Colon (tissue), 2 donors: ENCODE measurements at regions not wholly inside any gene's neighbourhood (a gene's known extent, or its start where the extent isn't known, plus 50 kb on each side); places are given as distances from the start of the nearest gene placed in this dataset.
A peak's percentile ranks its signal among the peaks of the same experiment; 100 is the strongest.
"Not testable (repeated sequence)": the region's sequence is repeated elsewhere in the genome, so short reads cannot be mapped to it uniquely, and the experiment has no call there.

Experiments used
- FAIRE-seq: peaks from 2 replicates; lab custom pipeline; 2012; peaks lifted over from hg19 to GRCh38; lab: Jason Lieb, UNC
- donor health status: control.
- donor health status: control.

DNA sequence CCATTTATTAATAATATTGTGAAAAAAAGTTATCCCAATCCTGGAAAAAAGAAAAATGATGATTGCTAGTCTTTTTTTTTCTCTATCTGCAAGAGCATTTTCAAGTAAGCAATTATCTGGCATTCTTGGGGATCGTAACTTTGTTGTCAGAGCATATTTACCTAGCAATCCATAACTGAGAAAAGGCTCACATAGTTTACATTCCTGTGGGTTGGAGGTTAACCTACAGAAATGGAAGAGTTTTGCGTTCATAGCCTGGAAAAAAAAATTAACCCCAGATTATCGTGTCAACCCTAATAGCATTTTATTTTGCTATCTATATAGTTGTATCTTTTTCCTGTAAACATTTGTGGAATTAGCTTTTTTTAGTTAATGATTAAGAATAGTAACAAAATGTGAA is 292.3 kb downstream of the DAD1 start:
- FAIRE-seq = no peak

DNA sequence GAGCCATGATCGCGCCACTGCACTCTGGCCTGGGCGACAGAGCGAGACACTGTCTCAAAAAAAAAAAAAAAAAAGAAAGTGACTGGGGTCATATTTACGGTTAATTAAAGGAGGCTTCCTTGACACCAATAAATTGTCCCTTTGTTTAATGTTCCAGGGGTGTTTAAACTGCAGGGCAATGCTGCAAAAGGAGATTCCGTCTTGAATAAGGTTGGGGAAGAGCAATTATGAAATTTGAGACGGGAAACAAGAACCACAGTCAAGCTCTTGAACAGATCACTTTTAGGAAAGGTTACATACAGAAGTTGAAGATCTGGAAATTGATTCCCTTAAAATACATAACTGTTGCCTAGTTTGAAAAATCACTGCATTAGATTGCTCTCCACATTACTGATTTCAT is 292.9 kb downstream of the DAD1 start:
- no peak for FAIRE-seq

DNA sequence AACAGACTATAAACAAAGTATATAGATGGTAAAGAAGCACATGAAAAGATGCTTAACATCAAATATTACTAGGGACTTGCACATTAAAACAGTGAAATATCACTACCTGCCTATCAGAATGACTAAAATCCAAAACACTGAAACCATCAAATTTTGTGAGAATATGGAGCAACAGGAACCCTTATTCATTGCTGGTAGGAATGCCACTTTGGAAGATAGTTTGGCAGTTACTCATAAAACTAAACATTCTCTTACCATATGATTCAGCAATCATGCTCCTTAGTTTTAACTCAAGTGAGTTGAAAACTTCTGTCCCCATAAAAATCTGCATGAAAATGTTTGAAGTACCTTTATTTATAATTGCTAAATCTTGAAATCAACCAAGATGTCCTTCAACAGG is 297.6 kb downstream of the DAD1 start:
- no peak for FAIRE-seq

DNA sequence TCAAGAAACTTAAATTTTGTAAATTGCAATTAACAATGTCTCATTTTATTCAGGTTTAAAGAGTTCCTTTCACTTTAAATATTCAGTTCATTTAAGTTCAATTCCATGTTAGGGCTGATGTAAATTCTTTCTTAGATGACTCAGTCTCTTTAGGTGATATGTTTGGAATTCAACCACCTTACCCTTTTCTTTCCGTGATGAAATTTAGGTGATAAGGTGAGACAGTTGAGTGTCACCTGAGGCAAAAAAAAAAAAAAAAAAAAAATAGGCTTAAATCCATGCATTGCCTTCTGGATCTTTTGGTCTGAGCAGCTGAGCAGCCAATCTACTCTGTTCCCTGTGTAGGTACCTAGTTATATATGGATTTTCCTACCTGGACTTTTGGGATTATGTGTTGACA is 299.5 kb downstream of the DAD1 start:
- FAIRE-seq = no peak

DNA sequence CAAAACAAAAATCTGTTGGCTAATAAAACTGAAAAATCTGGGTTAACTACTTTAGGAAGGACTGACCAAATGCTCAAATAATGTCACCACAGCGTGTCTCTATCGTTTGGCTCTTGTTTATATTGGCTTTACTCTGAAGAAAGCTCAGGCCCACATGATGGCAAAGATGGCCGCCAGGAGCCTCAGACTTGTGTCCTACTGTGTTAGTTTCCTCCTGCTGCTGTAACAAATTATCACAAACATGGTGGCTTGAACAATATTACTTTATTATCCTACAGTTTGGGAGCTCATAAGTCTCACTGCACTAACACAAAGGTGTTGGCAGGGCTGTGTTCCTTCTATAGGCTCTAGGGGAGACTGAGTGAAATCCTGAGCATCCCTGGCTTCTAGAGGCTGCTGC is 303.0 kb downstream of the DAD1 start:
- FAIRE-seq = no peak

DNA sequence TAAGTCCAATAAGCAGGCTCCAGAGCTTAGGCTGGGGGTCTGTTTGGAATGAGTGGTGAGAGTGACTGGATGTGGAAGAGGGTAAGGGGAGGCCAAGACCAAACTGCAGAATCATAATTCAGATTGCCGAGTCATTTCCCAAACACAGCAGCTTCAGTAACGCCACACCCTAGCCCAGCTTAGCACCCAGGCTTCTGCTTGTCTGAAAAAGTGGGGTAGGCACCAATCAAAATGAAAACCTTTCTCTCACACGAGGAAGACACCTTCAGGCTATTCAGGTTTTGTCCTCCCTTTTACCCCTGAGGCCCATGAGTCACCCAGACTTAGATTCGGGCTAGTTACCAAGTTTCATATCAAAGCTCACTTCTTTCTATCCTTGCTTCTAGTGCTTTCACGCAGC is 306.1 kb downstream of the DAD1 start:
- FAIRE-seq = no peak

DNA sequence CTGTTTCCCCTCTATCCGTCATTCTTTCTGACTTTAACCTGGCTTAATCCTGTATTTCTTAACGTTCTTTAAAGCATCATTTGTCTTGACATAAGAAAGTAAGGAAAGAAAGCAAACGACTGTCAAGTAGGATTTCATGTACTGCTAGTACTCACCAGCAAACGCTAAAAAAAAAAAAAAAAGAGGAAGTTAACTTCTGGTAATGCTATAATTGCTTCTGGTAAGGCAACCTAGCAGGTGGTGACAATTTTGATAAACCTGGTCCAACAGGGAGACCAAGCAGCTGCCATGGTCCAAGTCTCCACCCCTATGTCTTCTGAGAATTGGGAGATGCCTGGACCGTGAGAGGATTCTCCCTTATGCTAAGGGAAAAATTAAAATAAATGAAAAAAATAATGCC is 306.6 kb downstream of the DAD1 start:
- FAIRE-seq = no peak

DNA sequence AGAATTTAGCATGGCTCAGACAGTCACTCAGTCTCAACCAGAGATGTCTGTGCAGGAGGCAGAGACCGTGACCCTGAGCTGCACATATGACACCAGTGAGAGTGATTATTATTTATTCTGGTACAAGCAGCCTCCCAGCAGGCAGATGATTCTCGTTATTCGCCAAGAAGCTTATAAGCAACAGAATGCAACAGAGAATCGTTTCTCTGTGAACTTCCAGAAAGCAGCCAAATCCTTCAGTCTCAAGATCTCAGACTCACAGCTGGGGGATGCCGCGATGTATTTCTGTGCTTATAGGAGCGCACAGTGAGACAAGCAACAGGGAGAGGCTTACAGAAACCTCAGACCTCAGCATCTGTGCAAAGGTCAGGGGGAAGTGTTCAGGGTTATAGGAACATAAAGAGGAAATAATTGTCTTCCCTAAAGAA is 307.6 kb downstream of the DAD1 start:
- FAIRE-seq = not testable (repeated sequence)

DNA sequence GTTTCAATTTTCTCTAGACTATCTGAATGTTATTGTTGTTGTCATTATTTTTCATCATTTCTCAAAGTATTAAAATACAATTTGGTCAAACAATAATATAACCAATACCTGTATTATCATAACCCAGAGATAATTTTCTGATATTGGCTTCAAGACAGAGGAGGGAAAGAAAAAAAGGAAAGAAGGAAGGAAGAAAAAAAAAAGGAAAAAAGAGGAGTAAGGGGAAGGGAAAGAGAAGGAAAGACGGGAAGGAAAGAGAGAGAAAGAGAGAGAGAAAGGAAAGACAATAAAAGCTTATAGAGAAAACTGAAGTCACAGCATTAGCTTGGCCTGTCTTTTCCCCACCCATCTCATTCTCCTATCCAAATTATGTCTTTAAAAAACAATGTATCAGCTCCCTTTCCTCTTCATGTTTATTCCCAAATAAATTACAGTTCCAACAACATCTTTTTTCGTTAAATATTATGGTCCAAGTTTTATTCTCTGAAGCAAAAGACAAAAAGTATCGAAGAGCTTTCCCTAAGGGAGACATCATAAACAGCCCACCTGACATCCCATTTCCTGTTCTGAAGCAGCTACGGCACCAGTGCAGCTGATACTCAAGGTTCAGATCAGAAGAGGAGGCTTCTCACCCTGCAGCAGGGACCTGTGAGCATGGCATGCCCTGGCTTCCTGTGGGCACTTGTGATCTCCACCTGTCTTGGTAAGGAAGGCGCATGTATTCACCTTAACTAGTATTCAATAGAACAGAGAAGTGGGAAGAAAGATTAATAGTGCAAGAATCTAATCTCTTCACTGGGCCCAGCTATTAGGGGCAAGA is 308.3 kb downstream of the DAD1 start:
- peak; percentile 53 for FAIRE-seq

DNA sequence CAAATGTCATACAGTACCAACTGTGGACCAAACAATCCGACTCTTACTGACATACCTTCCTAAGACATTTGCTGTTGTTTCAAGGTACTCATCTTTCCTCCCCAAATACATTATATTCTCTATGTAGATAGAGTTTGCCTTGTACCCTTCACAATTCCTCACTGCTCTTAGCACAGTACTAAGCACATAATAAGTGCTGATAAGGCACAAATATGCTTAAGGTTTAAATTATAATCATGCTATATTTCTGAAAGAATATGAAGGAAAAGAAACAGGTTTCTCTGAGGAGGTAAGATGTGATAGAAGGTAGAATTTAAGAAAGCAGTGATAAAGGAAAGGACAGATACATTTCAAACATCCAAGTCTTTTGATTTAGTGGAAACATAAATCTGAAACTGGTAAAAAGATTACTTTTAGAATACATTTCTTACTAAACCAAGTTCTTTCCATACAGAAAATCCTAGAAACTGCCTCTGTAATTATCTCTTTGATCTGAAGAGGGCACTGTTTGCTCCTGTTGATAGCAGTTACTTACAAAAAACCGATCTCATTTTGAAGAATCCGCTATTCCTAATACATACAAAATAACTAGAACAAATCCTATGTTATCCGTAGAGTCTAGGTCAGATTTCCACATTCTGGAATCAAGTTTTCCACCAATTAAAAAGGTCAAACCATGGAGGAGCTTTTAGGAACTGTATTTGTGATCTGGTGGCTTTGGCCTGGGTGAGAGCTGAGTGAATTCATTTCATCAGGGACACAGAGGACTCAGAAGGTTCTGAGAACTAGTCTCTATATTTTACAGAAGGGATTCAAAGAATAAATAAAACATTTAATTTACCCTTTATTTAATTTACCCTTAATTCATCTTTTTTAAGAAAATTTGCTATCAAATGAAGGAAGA is 311.9 kb downstream of the DAD1 start:
- no peak for FAIRE-seq

DNA sequence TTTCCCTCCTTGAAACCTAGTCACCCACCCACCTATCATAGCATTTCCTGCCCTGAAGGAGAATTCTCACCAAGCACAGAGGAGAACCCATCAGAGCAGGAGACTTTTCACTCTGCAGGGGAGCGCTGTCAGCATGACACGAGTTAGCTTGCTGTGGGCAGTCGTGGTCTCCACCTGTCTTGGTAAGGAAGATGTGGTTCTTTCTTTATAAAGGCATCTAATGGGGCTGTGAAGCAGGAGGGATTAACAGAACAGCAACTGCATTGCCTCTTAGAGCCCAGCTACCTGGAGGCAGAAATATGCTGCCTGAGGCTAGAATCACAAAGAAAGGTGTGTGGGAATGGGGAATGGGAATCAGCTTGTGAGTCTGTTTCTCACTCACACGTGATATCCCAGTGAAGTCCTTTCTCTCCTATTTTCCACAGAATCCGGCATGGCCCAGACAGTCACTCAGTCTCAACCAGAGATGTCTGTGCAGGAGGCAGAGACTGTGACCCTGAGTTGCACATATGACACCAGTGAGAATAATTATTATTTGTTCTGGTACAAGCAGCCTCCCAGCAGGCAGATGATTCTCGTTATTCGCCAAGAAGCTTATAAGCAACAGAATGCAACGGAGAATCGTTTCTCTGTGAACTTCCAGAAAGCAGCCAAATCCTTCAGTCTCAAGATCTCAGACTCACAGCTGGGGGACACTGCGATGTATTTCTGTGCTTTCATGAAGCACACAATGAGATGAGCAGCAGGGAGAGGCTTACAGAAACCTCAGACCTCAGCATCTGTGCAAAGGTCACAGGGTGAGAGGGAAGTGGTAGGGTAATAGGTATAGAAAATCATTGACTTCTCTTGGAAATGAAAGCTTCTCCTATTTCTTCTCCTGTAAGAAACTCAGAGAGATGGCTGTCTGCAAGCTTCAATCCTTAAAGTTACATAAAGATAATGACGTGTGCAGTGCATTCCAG is 316.9 kb downstream of the DAD1 start:
- FAIRE-seq = no peak

DNA sequence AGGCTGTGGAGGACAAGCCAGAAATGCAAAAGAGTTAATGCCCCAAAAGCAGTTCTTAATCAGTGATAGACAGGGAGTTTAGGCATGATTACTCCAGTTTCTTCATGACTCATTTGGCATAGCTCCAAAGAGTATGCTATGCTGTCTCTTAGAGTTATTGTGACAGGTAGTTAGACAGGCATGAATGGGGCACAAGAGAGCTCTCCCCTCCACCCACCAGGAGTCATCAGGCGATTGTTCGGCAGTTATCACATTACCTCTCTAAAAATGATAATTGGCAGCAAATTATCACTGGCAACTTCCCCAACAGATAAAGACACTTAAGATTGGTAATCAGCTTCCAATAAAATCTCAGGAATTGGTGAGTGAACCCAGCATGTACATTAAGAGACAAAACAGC is 320.1 kb downstream of the DAD1 start:
- FAIRE-seq = no peak

DNA sequence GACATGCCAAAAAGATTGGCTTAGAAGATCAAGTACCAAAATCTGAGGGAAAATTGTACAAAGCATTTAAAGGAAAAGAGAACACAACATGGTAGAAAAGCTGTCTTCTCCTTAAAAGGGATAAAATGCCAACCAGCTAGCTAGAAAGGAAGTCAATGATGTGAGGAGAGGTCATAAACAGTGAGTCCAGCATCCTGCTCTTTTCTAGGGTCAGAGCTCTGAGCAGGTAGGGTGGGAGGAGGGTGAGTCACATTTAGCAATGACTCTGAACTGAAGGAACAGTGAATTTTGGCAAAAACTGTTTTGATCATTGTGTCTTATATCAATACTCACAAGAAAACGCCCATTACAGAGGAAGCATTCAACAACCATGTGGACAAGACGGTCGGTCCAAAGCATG is 322.3 kb downstream of the DAD1 start:
- no peak for FAIRE-seq

DNA sequence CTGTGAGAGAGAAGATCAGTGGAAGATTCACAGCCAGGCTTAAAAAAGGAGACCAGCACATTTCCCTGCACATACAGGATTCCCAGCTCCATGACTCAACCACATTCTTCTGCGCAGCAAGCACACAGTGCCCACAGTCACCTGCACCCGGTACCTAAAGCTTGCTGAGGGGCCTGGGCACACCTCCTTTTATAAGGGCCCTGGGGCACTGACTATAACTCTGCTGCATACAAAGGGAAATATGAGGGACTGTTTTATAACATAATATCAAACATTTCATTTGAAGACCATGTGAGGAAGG is 322.9 kb downstream of the DAD1 start:
- no peak for FAIRE-seq

DNA sequence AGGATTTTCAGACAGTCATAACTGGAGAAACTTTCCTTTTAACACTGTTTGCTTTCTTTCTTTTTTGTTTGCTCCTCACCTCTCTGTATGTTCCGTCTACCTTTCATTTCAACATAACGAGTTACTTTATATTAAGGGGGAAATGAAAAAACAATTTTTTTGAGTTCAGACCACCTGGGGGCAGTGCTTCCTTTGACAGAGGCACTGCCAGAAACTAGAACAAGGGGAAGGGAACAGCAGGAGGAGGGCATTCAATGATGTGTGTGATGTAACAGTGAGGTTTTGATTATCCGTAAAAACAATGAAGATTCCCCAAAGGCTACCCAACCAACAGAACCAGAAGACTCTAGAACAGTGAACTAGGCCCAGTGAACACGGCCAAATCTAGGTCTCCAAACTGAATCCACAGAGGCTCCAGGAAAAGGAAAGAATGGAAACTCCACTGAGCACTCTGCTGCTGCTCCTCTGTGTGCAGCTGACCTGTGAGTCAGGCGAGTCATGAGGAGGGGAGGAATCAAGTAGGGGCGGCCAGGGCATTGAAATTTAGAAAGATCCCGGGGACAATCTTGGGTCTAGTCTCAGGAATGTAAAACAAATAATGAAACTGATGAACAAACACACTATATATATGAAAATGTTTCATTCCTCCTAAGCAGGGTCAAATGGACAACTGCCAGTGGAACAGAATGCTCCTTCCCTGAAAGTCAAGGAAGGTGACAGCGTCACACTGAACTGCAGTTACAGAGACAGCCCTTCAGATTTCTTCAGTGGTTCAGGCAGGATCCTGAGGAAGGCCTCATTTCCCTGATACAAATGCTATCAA is 323.5 kb downstream of the DAD1 start:
- no peak for FAIRE-seq

DNA sequence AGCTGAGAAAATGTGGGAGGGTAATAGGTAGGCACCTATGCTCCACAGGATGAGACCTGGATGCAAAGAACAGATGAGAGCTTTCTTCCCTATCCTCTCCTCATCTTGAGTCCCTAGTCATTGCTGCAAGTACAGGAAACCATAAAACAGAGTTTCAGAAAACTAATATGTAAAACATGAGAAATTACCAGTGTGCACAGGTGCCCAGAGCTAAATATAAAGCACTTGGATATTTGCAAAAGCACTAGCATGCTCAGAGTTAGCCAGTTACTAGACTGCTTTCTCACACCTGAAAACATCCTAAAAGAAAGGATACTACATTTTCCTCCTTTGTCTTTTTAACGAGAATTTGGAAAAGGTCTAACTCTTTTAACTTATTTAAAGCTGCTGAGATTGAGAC is 324.3 kb downstream of the DAD1 start:
- FAIRE-seq = no peak

DNA sequence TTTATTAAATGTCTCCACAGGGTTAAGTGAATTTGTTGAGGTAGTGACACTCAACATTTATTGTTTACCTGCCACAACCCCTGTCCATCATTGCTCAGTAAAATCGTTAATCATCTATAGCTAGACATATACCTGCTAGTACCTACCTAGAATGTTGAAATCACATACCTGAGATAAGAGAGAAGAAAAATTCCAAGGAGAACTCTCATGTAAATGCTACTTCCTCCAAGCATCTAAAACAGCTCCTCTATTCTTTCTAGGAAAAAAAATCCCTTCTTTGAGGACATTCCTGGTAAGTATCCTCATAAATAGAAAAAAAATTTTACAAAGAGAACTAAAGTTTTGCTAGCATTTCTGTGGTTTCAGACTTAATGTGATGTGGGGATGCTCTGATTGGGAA is 325.1 kb downstream of the DAD1 start:
- FAIRE-seq = no peak

DNA sequence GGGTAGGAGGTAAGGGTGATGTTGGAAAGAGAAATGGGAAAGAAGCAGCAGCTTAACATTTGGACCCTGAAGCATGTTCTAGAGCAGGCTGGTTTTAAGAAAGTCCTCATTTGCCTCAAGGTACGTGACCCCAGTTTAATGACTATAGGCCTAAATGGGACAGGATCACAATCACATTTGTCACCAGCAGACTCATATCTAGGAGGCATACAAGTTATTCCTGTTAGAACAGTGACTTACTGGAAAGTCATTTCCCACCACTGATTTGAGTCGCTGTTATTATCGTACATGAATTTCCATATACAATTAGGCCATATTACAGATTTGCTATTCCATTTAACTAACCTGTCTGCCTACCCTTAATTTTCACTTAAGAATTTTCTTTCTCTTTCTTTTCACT is 326.1 kb downstream of the DAD1 start:
- no peak for FAIRE-seq

DNA sequence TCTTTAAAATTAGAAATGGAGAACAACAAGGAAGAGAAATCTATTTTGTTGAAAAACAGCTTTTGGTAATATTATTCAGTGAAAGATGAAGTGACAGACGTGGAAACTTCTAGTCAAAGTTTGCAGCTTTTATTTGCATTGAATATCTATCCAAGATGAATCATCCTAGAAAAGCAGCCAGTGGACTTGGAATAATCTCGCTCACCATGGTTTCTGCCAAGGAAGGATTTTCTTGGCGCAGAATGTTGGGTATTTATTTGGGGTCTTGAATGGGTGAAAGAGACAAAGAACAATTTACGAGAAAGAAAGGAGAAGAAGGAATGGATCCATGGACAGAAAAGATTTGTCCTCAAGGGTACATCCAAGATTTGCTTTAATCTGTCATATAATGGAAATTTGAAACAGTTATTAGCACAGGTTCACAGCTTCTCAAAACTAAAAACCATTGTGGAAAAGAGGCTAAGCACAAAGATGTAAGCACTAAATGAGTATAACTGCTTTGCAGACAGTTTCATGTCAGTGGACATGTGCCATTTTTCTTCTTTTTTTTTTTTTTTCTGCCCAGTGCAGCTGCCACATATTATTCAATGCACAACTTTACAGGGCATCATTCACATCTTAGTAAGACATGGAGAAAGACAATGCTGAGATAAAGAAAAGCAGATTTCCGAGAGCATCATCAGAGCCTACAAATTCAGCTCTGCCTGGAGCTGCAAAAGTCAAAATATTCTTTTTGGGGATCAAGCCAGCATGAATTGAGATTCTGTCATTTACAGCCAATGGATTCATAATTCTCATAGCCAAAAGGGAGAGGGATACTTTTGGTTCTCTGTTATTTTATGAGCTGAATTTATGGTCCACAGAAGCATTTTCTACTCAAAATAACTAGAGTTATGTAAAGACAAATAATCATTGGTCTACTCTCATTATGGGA is 333.7 kb downstream of the DAD1 start:
- no peak for FAIRE-seq

DNA sequence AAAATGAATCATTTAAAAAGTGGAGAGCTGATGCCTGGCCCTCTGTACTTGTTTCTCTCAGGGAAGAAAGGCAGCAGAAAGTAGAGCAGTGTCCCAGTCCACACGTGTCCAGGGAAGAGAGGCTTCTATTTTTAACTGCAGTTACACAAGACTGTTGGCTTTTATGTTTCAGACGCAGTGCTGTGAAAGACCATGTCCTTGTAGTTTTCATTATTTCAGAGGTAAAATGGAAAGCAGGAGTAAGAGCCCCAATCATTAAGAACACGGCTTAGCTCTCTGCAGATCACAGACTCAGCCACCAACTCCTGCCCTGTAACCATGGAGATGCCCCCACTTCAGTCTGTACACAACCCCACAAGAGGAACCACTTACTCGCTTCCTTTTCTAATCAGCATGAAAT is 336.3 kb downstream of the DAD1 start:
- no peak for FAIRE-seq
